ENCODE measurements at regions not wholly inside any gene's neighbourhood (a gene's known extent, or its start where the extent isn't known, plus 50 kb on each side); places are given as distances from the start of the nearest gene placed in this dataset.
"Not testable (repeated sequence)": the region's sequence is repeated elsewhere in the genome, so short reads cannot be mapped to it uniquely, and the experiment has no call there.

GRCh38 chr7:138317044-138317596 is 142.9 kb upstream of the TRIM24 start:
- no peak for DNase-seq (ENCODE audit: low spot score)

- no peak for DNase-seq (ENCODE audit: low spot score)
These were observed 135.1 kb upstream of the TRIM24 start for GRCh38 chr7:138324941-138325340.

- no peak for DNase-seq (ENCODE audit: low spot score)
These were observed 134.6 kb upstream of the TRIM24 start for GRCh38 chr7:138325434-138325833.

GRCh38 chr7:138328215-138328614 is 131.8 kb upstream of the TRIM24 start:
- DNase-seq (ENCODE audit: low spot score), result no peak

- not testable (repeated sequence) for DNase-seq (ENCODE audit: low spot score)
These were observed 127.2 kb upstream of the TRIM24 start for GRCh38 chr7:138332850-138333249.

- DNase-seq (ENCODE audit: low spot score), result peak; percentile 68
These were observed 121.7 kb upstream of the TRIM24 start for GRCh38 chr7:138338361-138338760.

- DNase-seq (ENCODE audit: low spot score), result not testable (repeated sequence)
These were observed 120.8 kb upstream of the TRIM24 start for GRCh38 chr7:138339229-138339628.

GRCh38 chr7:138342990-138343389 is 117.1 kb upstream of the TRIM24 start:
- DNase-seq (ENCODE audit: low spot score), result no peak

- DNase-seq (ENCODE audit: low spot score), result no peak
These were observed 114.5 kb upstream of the TRIM24 start for GRCh38 chr7:138345567-138345966.

- no peak for DNase-seq (ENCODE audit: low spot score)
These were observed 113.1 kb upstream of the TRIM24 start for GRCh38 chr7:138346975-138347374.

GRCh38 chr7:138349841-138350700 is 110.0 kb upstream of the TRIM24 start:
- no peak for DNase-seq (ENCODE audit: low spot score)

- DNase-seq (ENCODE audit: low spot score), result no peak
These were observed 109.2 kb upstream of the TRIM24 start for GRCh38 chr7:138350701-138351357.

- no peak for DNase-seq (ENCODE audit: low spot score)
These were observed 107.2 kb upstream of the TRIM24 start for GRCh38 chr7:138352570-138353461.

GRCh38 chr7:138354066-138354465 is 106.0 kb upstream of the TRIM24 start:
- no peak for DNase-seq (ENCODE audit: low spot score)

GRCh38 chr7:138355254-138355653 is 104.8 kb upstream of the TRIM24 start:
- DNase-seq (ENCODE audit: low spot score), result no peak

- no peak for DNase-seq (ENCODE audit: low spot score)
These were observed 101.2 kb upstream of the TRIM24 start for GRCh38 chr7:138358850-138359341.

- DNase-seq (ENCODE audit: low spot score), result no peak
These were observed 100.0 kb upstream of the TRIM24 start for GRCh38 chr7:138359870-138360559.

- DNase-seq (ENCODE audit: low spot score), result no peak
These were observed 96.3 kb upstream of the TRIM24 start for GRCh38 chr7:138363721-138364120.

- DNase-seq (ENCODE audit: low spot score), result not testable (repeated sequence)
These were observed 93.9 kb upstream of the TRIM24 start for GRCh38 chr7:138366137-138366536.

- DNase-seq (ENCODE audit: low spot score), result not testable (repeated sequence)
These were observed 93.4 kb upstream of the TRIM24 start for GRCh38 chr7:138366676-138367075.

GRCh38 chr7:138369797-138370196 is 90.3 kb upstream of the TRIM24 start:
- DNase-seq (ENCODE audit: low spot score), result no peak
